ENCODE measurements at regions not wholly inside any gene's neighbourhood (a gene's known extent, or its start where the extent isn't known, plus 50 kb on each side); places are given as distances from the start of the nearest gene placed in this dataset.
A peak's percentile ranks its signal among the peaks of the same experiment; 100 is the strongest.

GRCh38 chr10:91576096-91576545 is 56.8 kb downstream of the PPP1R3C start:
- peak; percentile 68 for ATAC-seq
- DNase-seq: no peak
- intact Hi-C loops (cut with micrococcal nuclease): no loop called here

GRCh38 chr10:91575044-91575610 is 57.7 kb downstream of the PPP1R3C start:
- intact Hi-C loops (cut with micrococcal nuclease): no loop called here
- DNase-seq (no peak), ATAC-seq (peak; percentile 70)

GRCh38 chr10:91574236-91574635 is 58.6 kb downstream of the PPP1R3C start:
- ATAC-seq (no peak), DNase-seq (no peak)
- intact Hi-C loops (cut with micrococcal nuclease): no loop called here

GRCh38 chr10:91573320-91573719 is 59.6 kb downstream of the PPP1R3C start:
- ATAC-seq: no peak
- intact Hi-C loops (cut with micrococcal nuclease): no loop called here
- DNase-seq: no peak

- intact Hi-C loops (cut with micrococcal nuclease): no loop called here
Observed at GRCh38 chr10:91571671-91572070, 61.2 kb downstream of the PPP1R3C start.

GRCh38 chr10:91570220-91570619 is 62.7 kb downstream of the PPP1R3C start:
- ATAC-seq: no peak
- intact Hi-C loops (cut with micrococcal nuclease): no loop called here

More at GRCh38 chr10:91571671-91572070, 61.2 kb downstream of the PPP1R3C start:
- ATAC-seq (no peak), DNase-seq (no peak)

GRCh38 chr10:91569522-91569921 is 63.3 kb downstream of the PPP1R3C start:
- intact Hi-C loops (cut with micrococcal nuclease): no loop called here
- ATAC-seq (no peak), DNase-seq (no peak)

More at GRCh38 chr10:91570220-91570619, 62.7 kb downstream of the PPP1R3C start:
- DNase-seq: no peak

- DNase-seq (no peak), ATAC-seq (no peak)
- intact Hi-C loops (cut with micrococcal nuclease): no loop called here
Observed at GRCh38 chr10:91567815-91568214, 65.1 kb downstream of the PPP1R3C start.

GRCh38 chr10:91566115-91566514 is 66.8 kb downstream of the PPP1R3C start:
- DNase-seq (no peak), ATAC-seq (no peak)
- intact Hi-C loops (cut with micrococcal nuclease): no loop called here

GRCh38 chr10:91565226-91565625 is 67.6 kb downstream of the PPP1R3C start:
- intact Hi-C loops (cut with micrococcal nuclease): no loop called here
- DNase-seq (no peak), ATAC-seq (no peak)

- DNase-seq: no peak
- intact Hi-C loops (cut with micrococcal nuclease): loop anchor here (5.0 kb wide), 1 partner anchor 63 kb away; no protein-coding TSS in a partner anchor
Observed at GRCh38 chr10:91564508-91564907, 68.4 kb downstream of the PPP1R3C start.

More at GRCh38 chr10:91564508-91564907, 68.4 kb downstream of the PPP1R3C start:
- ATAC-seq: peak; percentile 70
